Parathyroid adenoma (tissue), 2 donors: ENCODE measurements at regions not wholly inside any gene's neighbourhood (a gene's known extent, or its start where the extent isn't known, plus 50 kb on each side); places are given as distances from the start of the nearest gene placed in this dataset.

ENCODE experiments used
- H2AFZ ChIP-seq: fragments of 300-600 bp; sonication (generic); one replicate; pipeline ENCODE4 v1.7.0; 2017; ENCODE audit warnings: antibody characterized with exemption, mild to moderate bottlenecking
- H3K27ac ChIP-seq: fragments of 300-600 bp; sonication (generic); one replicate; pipeline ENCODE4 v1.7.0; 2017
- H3K27me3 ChIP-seq: fragments of 300-600 bp; sonication (generic); one replicate; pipeline ENCODE4 v1.7.0; 2017; ENCODE audit warnings: low read length; ENCODE audit not compliant: control insufficient read depth, insufficient read depth
- H3K36me3 ChIP-seq: fragments of 300-600 bp; sonication (generic); one replicate; pipeline ENCODE4 v1.7.0; 2017; ENCODE audit warnings: low read length; ENCODE audit not compliant: control insufficient read depth, insufficient read depth
- H3K4me1 ChIP-seq: fragments of 300-600 bp; sonication (generic); one replicate; pipeline ENCODE4 v1.7.0; 2017; ENCODE audit warnings: control low read depth
- H3K4me2 ChIP-seq: fragments of 300-600 bp; sonication (generic); one replicate; pipeline ENCODE4 v1.7.0; 2017; ENCODE audit warnings: low read length
- H3K4me3 ChIP-seq: fragments of 300-600 bp; sonication (generic); one replicate; pipeline ENCODE4 v1.7.0; 2017; ENCODE audit warnings: low read depth, low read length
- H3K79me2 ChIP-seq: fragments of 300-600 bp; sonication (generic); one replicate; pipeline ENCODE4 v1.7.0; 2017; ENCODE audit warnings: control low read depth
- H3K9ac ChIP-seq: fragments of 300-600 bp; sonication (generic); one replicate; pipeline ENCODE4 v1.7.0; 2017; ENCODE audit warnings: mild to moderate bottlenecking
- H3K9me3 ChIP-seq: fragments of 300-600 bp; sonication (generic); one replicate; pipeline ENCODE4 v1.7.0; 2017; ENCODE audit warnings: low read length; ENCODE audit not compliant: control insufficient read depth
- TF ChIP-seq, protein P1 (sequence below): fragments of 300-600 bp; sonication (generic); IDR thresholded peaks from one replicate; pipeline ENCODE4 v1.7.0; 2017; ENCODE audit warnings: antibody characterized with exemption, mild to moderate bottlenecking
- donor health status: primary hyperparathyroidism.

DNA sequence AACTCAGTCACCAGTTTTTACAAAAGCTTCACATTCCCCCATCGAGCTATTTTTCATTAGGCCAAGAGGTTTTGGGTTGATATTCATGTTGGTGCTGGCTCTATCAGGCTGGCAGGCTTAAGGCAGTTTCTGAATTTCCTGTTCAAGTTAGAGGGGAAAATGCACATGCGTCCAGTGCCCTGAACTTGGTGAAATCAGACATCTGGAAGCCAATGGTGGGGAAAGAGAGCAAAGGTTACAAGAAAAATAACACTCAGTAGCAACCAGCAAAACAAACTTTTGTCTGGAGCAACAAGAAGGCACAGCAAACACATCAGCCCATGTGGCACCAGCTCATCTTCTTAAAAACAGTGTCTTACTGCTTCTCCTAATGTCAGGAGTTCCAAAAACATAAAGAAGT, 155.6 kb upstream of the TSC22D2 start:
- H3K4me3 ChIP-seq = no peak overlapping the region
- H2AFZ ChIP-seq = no peak overlapping the region
- H3K79me2 ChIP-seq = no peaks in the 10 kb centered on the region
- H3K27me3 ChIP-seq = no peaks in the 10 kb centered on the region
- H3K9ac ChIP-seq = no peak overlapping the region
- H3K4me1 ChIP-seq = peaks cover 13% of the 10 kb centered on the region
- H3K4me2 ChIP-seq = no peak overlapping the region
- no peaks in the 10 kb centered on the region for H3K9me3 ChIP-seq
- H3K36me3 ChIP-seq = no peaks in the 10 kb centered on the region
- TF ChIP-seq, protein P1, sequence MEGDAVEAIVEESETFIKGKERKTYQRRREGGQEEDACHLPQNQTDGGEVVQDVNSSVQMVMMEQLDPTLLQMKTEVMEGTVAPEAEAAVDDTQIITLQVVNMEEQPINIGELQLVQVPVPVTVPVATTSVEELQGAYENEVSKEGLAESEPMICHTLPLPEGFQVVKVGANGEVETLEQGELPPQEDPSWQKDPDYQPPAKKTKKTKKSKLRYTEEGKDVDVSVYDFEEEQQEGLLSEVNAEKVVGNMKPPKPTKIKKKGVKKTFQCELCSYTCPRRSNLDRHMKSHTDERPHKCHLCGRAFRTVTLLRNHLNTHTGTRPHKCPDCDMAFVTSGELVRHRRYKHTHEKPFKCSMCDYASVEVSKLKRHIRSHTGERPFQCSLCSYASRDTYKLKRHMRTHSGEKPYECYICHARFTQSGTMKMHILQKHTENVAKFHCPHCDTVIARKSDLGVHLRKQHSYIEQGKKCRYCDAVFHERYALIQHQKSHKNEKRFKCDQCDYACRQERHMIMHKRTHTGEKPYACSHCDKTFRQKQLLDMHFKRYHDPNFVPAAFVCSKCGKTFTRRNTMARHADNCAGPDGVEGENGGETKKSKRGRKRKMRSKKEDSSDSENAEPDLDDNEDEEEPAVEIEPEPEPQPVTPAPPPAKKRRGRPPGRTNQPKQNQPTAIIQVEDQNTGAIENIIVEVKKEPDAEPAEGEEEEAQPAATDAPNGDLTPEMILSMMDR = no peak
- no peak overlapping the region for H3K27ac ChIP-seq

DNA sequence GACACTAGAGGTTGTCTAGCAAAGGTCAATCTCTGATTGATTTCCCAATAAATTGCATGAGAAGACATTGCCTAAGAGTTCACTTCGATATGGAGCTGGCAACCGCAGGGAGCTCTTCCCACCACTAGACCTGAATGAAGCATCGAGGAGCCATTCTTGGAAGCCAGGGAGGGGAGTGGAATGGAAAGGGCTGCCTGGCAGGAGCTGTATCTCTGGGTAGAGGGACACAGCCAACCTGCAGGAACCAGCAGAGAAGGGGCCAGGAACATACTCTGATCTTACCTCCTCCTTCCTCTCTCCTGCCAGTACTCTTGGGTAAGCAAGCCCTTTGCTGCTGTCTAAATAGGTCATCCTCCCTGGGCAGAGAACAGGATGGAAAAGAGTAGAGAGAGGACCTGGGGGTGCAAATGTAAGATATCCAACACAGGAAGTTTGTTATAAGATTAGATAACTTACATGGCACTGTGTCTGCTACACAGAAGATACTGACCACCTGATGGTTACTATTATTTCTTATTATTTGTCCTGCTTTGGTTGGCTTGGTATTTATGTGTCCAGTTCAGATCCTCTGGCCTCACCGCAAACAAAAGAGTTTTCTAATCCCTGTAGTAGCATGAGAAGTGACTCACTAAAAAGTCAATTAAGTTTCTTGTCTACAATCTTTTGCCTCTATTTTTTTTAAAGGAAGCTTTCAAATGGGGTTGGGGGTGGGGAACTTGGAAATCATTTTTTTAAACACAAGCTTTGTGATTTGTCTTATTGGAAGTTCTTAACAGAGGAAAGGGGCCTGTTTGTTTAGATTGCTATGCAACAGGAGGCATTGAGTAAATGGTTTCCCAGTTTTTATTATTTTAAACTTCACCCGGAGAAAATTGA, 156.7 kb upstream of the TSC22D2 start:
- no peaks in the 10 kb centered on the region for H3K27me3 ChIP-seq
- H2AFZ ChIP-seq = no peak overlapping the region
- no peak overlapping the region for H3K9ac ChIP-seq
- H3K4me3 ChIP-seq = no peak overlapping the region
- H3K36me3 ChIP-seq = no peaks in the 10 kb centered on the region
- TF ChIP-seq, protein P1 = no peak
- no peaks in the 10 kb centered on the region for H3K9me3 ChIP-seq
- no peaks in the 10 kb centered on the region for H3K79me2 ChIP-seq
- no peak overlapping the region for H3K4me2 ChIP-seq
- H3K27ac ChIP-seq = no peak overlapping the region
- peaks cover 13% of the 10 kb centered on the region for H3K4me1 ChIP-seq

DNA sequence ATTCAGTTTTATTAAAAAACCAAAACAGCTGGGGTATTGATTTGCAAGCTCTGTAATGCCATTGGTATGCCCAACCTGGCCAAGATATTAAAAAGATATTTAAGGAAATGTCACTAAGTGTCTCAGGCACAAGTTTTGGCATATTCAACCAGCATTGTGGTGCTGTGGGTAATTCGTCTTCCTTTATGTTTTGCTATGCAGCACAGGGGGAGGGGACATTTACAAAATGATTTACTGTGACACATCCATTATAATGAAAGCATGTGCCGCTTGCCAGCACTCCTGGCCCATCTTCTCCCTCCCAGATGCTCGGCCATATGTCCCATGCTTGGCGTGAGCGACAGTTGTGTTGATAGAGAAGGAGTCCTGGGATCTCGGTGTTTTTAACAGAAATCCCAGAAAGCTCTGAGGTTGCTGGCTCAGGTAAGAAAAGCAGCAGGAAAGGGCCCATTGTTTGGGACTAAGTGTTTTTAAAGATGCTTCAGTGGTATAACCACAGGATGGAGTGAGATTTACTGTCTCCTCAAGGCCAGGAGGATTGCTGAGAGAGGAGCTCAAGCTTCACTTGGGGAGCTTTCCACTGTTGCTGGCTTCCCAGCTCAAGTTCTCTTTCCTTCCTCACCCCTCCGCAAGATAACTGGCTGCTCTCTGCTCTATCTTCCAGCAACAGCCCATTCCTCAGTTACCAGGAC, 158.2 kb upstream of the TSC22D2 start:
- Histone ChIP-seq H3K36me3 (no peaks in the 10 kb centered on the region), H3K9ac (no peak overlapping the region), H3K79me2 (no peaks in the 10 kb centered on the region), H3K27ac (no peak overlapping the region), H3K9me3 (no peaks in the 10 kb centered on the region), H3K4me2 (no peak overlapping the region), H2AFZ (no peak overlapping the region), H3K4me3 (no peak overlapping the region), H3K27me3 (no peaks in the 10 kb centered on the region), H3K4me1 (peaks cover 2% of the 10 kb centered on the region)
- TF ChIP-seq, protein P1 = no peak

DNA sequence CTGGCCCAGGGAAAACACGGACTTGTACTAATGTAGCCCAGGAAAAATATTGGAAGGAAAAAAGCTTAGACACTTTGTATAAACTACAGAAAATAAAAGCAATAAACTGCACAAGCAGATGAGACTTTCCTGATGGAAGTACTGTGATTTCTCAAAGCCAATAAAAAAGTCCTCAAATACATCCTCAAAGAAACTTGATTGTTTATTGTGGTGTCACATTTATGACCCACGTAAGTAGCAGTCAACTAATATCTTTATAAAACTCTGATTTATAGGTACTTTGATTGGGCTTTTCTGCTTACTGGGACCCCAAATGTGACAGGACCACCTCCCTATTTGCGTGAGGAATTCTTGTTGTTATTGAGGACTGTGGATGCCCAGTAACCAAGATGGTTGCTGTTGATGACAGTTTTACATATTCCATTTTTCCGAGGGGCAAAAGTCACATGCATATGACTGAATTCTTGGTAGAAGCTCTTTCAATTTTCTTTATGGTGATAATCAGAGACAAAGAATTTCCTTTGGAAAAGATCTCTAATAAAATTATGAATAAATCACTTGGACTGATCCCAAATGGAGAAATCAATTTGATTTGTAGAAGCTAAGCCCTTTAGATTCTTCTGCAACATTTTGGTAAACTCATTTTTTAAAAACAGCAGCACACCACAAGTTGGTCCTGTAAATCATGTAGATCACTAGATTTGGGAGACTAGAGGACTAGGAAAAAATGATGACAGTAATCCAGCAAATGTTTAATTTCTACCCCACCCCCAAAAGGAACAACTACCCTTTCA, 159.0 kb upstream of the TSC22D2 start:
- Histone ChIP-seq H2AFZ (no peak overlapping the region), H3K9ac (no peak overlapping the region), H3K27ac (no peak overlapping the region), H3K79me2 (no peaks in the 10 kb centered on the region), H3K4me2 (no peak overlapping the region), H3K4me3 (no peak overlapping the region), H3K36me3 (no peaks in the 10 kb centered on the region), H3K9me3 (no peaks in the 10 kb centered on the region), H3K27me3 (no peaks in the 10 kb centered on the region), H3K4me1 (no peaks in the 10 kb centered on the region)
- TF ChIP-seq, protein P1 = no peak
